Astrocyte of the spinal cord (primary cell): ENCODE measurements at regions not wholly inside any gene's neighbourhood (a gene's known extent, or its start where the extent isn't known, plus 50 kb on each side); places are given as distances from the start of the nearest gene placed in this dataset.

Source experiments
- DNase-seq: peaks from one replicate; pipeline ENCODE4 v3.0.0; 2011; ENCODE audit warnings: low read depth, low spot score
- H3K4me3 ChIP-seq: 2 replicates; pipeline ENCODE4 v1.5.1; 2011; ENCODE audit warnings: low read depth, mild to moderate bottlenecking, low read length, moderate library complexity
- CTCF ChIP-seq: IDR thresholded peaks from 2 replicates; pipeline ENCODE4 v1.5.1; 2012; ENCODE audit warnings: low read depth, mild to moderate bottlenecking, low read length, inconsistent platforms
- in situ Hi-C: cut with HindIII; loops from 2 replicates; pipeline ENCODE4 v1.10.0; 2017; ENCODE audit warnings: low sequenced_read_pairs

- in situ Hi-C loops, result no loop called here
- no peak for TF ChIP-seq CTCF
These were observed 239.5 kb upstream of the PITRM1 start for GRCh38 chr10:3412071-3412582.

GRCh38 chr10:3411044-3411443, 238.5 kb upstream of the PITRM1 start:
- TF ChIP-seq CTCF, result no peak
- no peak for DNase-seq
- in situ Hi-C loops, result no loop called here
- no peak overlapping the region for H3K4me3 ChIP-seq

More at GRCh38 chr10:3412071-3412582, 239.5 kb upstream of the PITRM1 start:
- H3K4me3 ChIP-seq, result no peak overlapping the region
- DNase-seq, result no peak

- in situ Hi-C loops, result no loop called here
- no peak overlapping the region for H3K4me3 ChIP-seq
- DNase-seq, result no peak
- TF ChIP-seq CTCF, result no peak
These were observed 237.3 kb upstream of the PITRM1 start for GRCh38 chr10:3409928-3410327.

- no peak for TF ChIP-seq CTCF
- no peak for DNase-seq
- no peak overlapping the region for H3K4me3 ChIP-seq
- in situ Hi-C loops, result no loop called here
These were observed 236.2 kb upstream of the PITRM1 start for GRCh38 chr10:3408603-3409365.

- no peak for TF ChIP-seq CTCF
- in situ Hi-C loops, result no loop called here
- no peak overlapping the region for H3K4me3 ChIP-seq
- no peak for DNase-seq
These were observed 234.6 kb upstream of the PITRM1 start for GRCh38 chr10:3407208-3407607.

- in situ Hi-C loops, result no loop called here
- DNase-seq, result no peak
- H3K4me3 ChIP-seq, result no peak overlapping the region
- TF ChIP-seq CTCF, result no peak
These were observed 234.0 kb upstream of the PITRM1 start for GRCh38 chr10:3406556-3406955.
